Liver (tissue), 3 donors: ENCODE measurements at regions not wholly inside any gene's neighbourhood (a gene's known extent, or its start where the extent isn't known, plus 50 kb on each side); places are given as distances from the start of the nearest gene placed in this dataset.

Source experiments
- ATF3 ChIP-seq: IDR thresholded peaks from 2 replicates; pipeline ENCODE4 v1.6.1; 2016; ENCODE audit warnings: antibody characterized with exemption
- CTCF ChIP-seq: fragments of 150-350 bp; IDR thresholded peaks from 2 replicates; pipeline ENCODE4 v1.5.1; 2017; ENCODE audit warnings: improper control_type of control experiment, low read depth, low read length; ENCODE audit not compliant: missing input control
- EGR1 ChIP-seq, 2 donors: IDR thresholded peaks; 2 replicates each; pipeline ENCODE4 v1.6.1; 2016 to 2018; ENCODE audit warnings: antibody characterized with exemption in 2 of 2, low read depth in 2 of 2
- FOXA1 ChIP-seq: IDR thresholded peaks from 2 replicates; pipeline ENCODE4 v1.6.1; 2016; ENCODE audit warnings: antibody characterized with exemption
- GABPA ChIP-seq, 2 donors: IDR thresholded peaks in 1 of 2; conservative IDR thresholded peaks in 1 of 2; 2 replicates each; pipeline ENCODE4 v1.6.1; 2016; ENCODE audit warnings: antibody characterized with exemption in 2 of 2, mild to moderate bottlenecking in 1 of 2, moderate library complexity in 1 of 2
- HNF4A ChIP-seq, 2 donors: conservative IDR thresholded peaks; 2 replicates each; pipeline ENCODE4 v1.6.1; 2016; ENCODE audit warnings: antibody characterized with exemption in 2 of 2, mild to moderate bottlenecking in 2 of 2
- HNF4G ChIP-seq: IDR thresholded peaks from 2 replicates; pipeline ENCODE4 v1.6.1; 2016; ENCODE audit warnings: antibody characterized with exemption
- MAX ChIP-seq: IDR thresholded peaks from 2 replicates; pipeline ENCODE4 v1.6.1; 2016; ENCODE audit warnings: antibody characterized with exemption
- RAD21 ChIP-seq, 2 donors: IDR thresholded peaks; 2 replicates each; pipeline ENCODE4 v1.6.1; 2016; ENCODE audit warnings: antibody characterized with exemption in 2 of 2, mild to moderate bottlenecking in 2 of 2
- RXRA ChIP-seq, 2 donors: IDR thresholded peaks; 2 replicates each; pipeline ENCODE4 v1.6.1; 2017 to 2018; ENCODE audit warnings: antibody characterized with exemption in 2 of 2, mild to moderate bottlenecking in 1 of 2
- SP1 ChIP-seq: IDR thresholded peaks from 2 replicates; pipeline ENCODE4 v1.6.1; 2018; ENCODE audit warnings: antibody characterized with exemption, mild to moderate bottlenecking
- TAF1 ChIP-seq: conservative IDR thresholded peaks from 2 replicates; pipeline ENCODE4 v1.6.1; 2016; ENCODE audit warnings: antibody characterized with exemption, mild to moderate bottlenecking
- YY1 ChIP-seq: IDR thresholded peaks from 2 replicates; pipeline ENCODE4 v1.6.1; 2016; ENCODE audit warnings: antibody characterized with exemption, mild to moderate bottlenecking
- ZBTB33 ChIP-seq: IDR thresholded peaks from 2 replicates; pipeline ENCODE4 v1.6.1; 2016; ENCODE audit warnings: antibody characterized with exemption
- donor health status: healthy.
- donor health status: healthy.

GRCh38 chr12:103013741-103014300 lies 56.3 kb downstream of the ASCL1 start:
- no peak for TF ChIP-seq CTCF
- no peak for TF ChIP-seq TAF1
- TF ChIP-seq RAD21 (IDR thresholded peaks at IDR 0.05): no peak
- no peak for TF ChIP-seq SP1
- TF ChIP-seq ZBTB33: no peak
- no peak for TF ChIP-seq ATF3
- no peak for TF ChIP-seq HNF4A (conservative IDR thresholded peaks at IDR 0.05)
- TF ChIP-seq YY1: no peak
- TF ChIP-seq EGR1 (IDR thresholded peaks at IDR 0.05; ENCODE audit: low read depth in 2 of 2): no peak
- TF ChIP-seq GABPA (IDR thresholded peaks at IDR 0.05 in 1 of 2, conservative IDR thresholded peaks at IDR 0.05 in 1 of 2): no peak
- no peak for TF ChIP-seq MAX
- TF ChIP-seq HNF4G: no peak
- TF ChIP-seq FOXA1: no peak
- TF ChIP-seq RXRA (IDR thresholded peaks at IDR 0.05): no peak
